Keratinocyte (primary cell): ENCODE measurements at regions not wholly inside any gene's neighbourhood (a gene's known extent, or its start where the extent isn't known, plus 50 kb on each side); places are given as distances from the start of the nearest gene placed in this dataset.

Source experiments
- DNase-seq: peaks from one replicate; pipeline ENCODE4 v3.0.0-alpha.2; 2011; ENCODE audit warnings: low read depth, missing footprints, low spot score
- FAIRE-seq: peaks from 2 replicates; lab custom pipeline; 2011; peaks lifted over from hg19 to GRCh38; lab: Jason Lieb, UNC
- H2AFZ ChIP-seq: 2 replicates; pipeline ENCODE4 v1.6.0; 2012; ENCODE audit warnings: low read length, control low read depth, inconsistent platforms; ENCODE audit not compliant: control insufficient read depth
- H3K27ac ChIP-seq: 2 replicates; pipeline ENCODE4 v1.5.1; 2011; ENCODE audit warnings: low read length; ENCODE audit not compliant: control insufficient read depth, insufficient read depth
- H3K27me3 ChIP-seq: 3 replicates; pipeline ENCODE4 v1.6.0; 2011; ENCODE audit warnings: low read length; ENCODE audit not compliant: control insufficient read depth, insufficient read depth; ENCODE audit errors: extremely low read depth
- H3K36me3 ChIP-seq, 2 experiments: 2 replicates in 1 of 2; 3 replicates in 1 of 2; pipeline ENCODE4 v1.5.1; 2011; ENCODE audit warnings: low read length in 2 of 2, mild to moderate bottlenecking in 1 of 2; ENCODE audit not compliant: control insufficient read depth in 2 of 2, insufficient read depth in 2 of 2; ENCODE audit errors: extremely low read depth in 1 of 2
- H3K4me1 ChIP-seq: 3 replicates; pipeline ENCODE4 v1.5.1; 2011; ENCODE audit warnings: low read length; ENCODE audit not compliant: control insufficient read depth, insufficient read depth; ENCODE audit errors: extremely low read depth
- H3K4me2 ChIP-seq: 3 replicates; pipeline ENCODE4 v1.6.0; 2011; ENCODE audit warnings: low read depth, low read length; ENCODE audit not compliant: control insufficient read depth, insufficient read depth; ENCODE audit errors: extremely low read depth
- H3K4me3 ChIP-seq, 3 experiments: fragments of 200-600 bp in 1 of 3; sonication (generic) in 1 of 3; 2 replicates in 2 of 3; 3 replicates in 1 of 3; pipeline ENCODE4 v1.5.1; 2011 to 2016; ENCODE audit warnings: low read length in 3 of 3, mild to moderate bottlenecking in 3 of 3, control low read depth in 2 of 3, inconsistent platforms in 1 of 3, low read depth in 1 of 3, mixed read lengths in 1 of 3, mixed run types in 1 of 3, moderate library complexity in 1 of 3; ENCODE audit not compliant: control insufficient read depth in 2 of 3, insufficient read depth in 2 of 3; ENCODE audit errors: extremely low read depth in 1 of 3
- H3K79me2 ChIP-seq: 2 replicates; pipeline ENCODE4 v1.6.0; 2012; ENCODE audit warnings: low read length; ENCODE audit not compliant: control insufficient read depth, insufficient read depth
- H3K9ac ChIP-seq: 3 replicates; pipeline ENCODE4 v1.6.0; 2011; ENCODE audit warnings: low read length; ENCODE audit not compliant: control insufficient read depth, insufficient read depth; ENCODE audit errors: extremely low read depth
- H3K9me1 ChIP-seq: 3 replicates; pipeline ENCODE4 v1.6.0; 2011; ENCODE audit warnings: low read length; ENCODE audit not compliant: control insufficient read depth, insufficient read depth; ENCODE audit errors: extremely low read depth
- H3K9me3 ChIP-seq: 2 replicates; pipeline ENCODE4 v1.5.1; 2012; ENCODE audit warnings: low read depth, low read length; ENCODE audit not compliant: control insufficient read depth
- H4K20me1 ChIP-seq: 3 replicates; pipeline ENCODE4 v1.6.0; 2011; ENCODE audit warnings: low read length; ENCODE audit not compliant: control insufficient read depth, insufficient read depth; ENCODE audit errors: extremely low read depth
- CTCF ChIP-seq, 3 experiments: IDR thresholded peaks in 1 of 3; conservative IDR thresholded peaks in 1 of 3; optimal IDR thresholded peaks in 1 of 3; 2 replicates in 2 of 3; 3 replicates in 1 of 3; pipeline versions ENCODE3 to v1.5.1; 2011; ENCODE audit warnings: low read length in 3 of 3, mild to moderate bottlenecking in 3 of 3, moderate library complexity in 2 of 3, control low read depth in 1 of 3, inconsistent platforms in 1 of 3; ENCODE audit not compliant: insufficient read depth in 2 of 3; ENCODE audit errors: extremely low read depth in 1 of 3
- EZH2 ChIP-seq: IDR thresholded peaks from one replicate; pipeline ENCODE4 v1.6.1; 2012; ENCODE audit warnings: inconsistent platforms, mild to moderate bottlenecking, low read length, moderate library complexity
- dilution Hi-C: fragments of 300-500 bp; cut with MboI; formaldehyde crosslinking; loops from one replicate; pipeline ENCODE4 v1.7.0; 2020; ENCODE audit warnings: low sequenced_read_pairs; ENCODE audit not compliant: extremely low pct_ligation_motif_present

DNA sequence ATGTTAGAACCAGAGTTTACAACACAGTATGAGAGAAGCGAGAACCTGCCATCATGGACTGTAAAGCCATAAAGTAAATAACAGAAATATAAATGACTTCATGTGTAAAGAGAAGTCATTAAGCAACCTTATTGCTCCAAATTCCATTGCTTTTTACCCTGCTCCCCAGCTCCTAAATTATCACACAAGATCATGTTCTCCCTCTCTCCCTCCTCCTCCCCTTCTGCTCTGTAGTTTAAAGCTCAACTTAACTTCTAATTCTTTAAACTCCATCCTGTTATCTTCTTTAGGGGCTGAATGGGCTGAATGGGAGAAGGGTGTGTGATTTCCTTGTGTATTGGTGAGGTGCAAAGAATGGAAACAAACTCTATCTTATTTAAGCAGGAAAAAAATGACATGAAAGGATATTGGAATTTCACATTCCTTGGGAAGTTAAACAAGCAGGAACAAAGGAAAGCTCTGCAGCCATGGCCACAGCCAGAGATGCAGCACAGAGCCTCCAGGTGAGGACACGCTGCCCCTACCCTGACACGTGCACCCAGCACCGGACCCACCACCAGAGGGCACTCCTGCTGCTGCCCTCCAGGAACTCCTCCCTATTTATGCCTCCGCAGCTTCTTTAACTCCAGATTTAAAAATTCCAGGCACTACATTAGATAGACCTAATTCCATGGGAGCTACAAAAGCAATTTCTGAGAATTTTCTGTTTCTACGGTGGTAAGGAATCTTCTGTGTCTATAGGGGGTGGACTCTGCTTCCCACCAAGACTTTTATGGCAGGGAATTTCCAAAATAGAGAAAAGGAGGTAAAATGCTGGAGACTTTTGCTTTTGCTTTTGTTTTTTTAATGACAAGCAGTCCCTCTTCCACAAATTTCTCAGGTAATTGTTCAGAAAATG lies 76.9 kb upstream of the ABI3BP start:
- FAIRE-seq, result no peak
- Histone ChIP-seq H3K27me3 (no peaks in the 10 kb centered on the region), H3K36me3 (no peaks in the 10 kb centered on the region), H3K4me2 (no peak overlapping the region), H4K20me1 (no peaks in the 10 kb centered on the region), H3K9me1 (no peaks in the 10 kb centered on the region), H3K4me3 (no peak overlapping the region), H3K27ac (no peak overlapping the region), H3K79me2 (no peaks in the 10 kb centered on the region), H3K4me1 (peaks cover 24% of the 10 kb centered on the region), H3K9ac (no peak overlapping the region), H2AFZ (peak overlapping the region; percentile 52), H3K9me3 (no peaks in the 10 kb centered on the region)
- dilution Hi-C loops, result no loop called here
- DNase-seq, result peak; percentile 25
- peak; percentile 57 to 86 (median 83) for TF ChIP-seq CTCF (optimal IDR thresholded peaks at IDR 0.05 in 1 of 3, IDR thresholded peaks at IDR 0.05 in 1 of 3, conservative IDR thresholded peaks at IDR 0.05 in 1 of 3; ENCODE audit: extremely low read depth in 1 of 3, insufficient read depth in 2 of 3, low read length in 3 of 3)
- TF ChIP-seq EZH2, result no peak

GRCh38 chr3:101068876-101069606 lies 75.8 kb upstream of the ABI3BP start:
- Histone ChIP-seq H3K9me3 (no peaks in the 10 kb centered on the region), H3K4me1 (peaks cover 30% of the 10 kb centered on the region), H2AFZ (no peak overlapping the region), H3K27me3 (no peaks in the 10 kb centered on the region), H3K36me3 (no peaks in the 10 kb centered on the region), H4K20me1 (no peaks in the 10 kb centered on the region), H3K9ac (no peak overlapping the region), H3K4me2 (no peak overlapping the region), H3K4me3 (no peak overlapping the region), H3K79me2 (no peaks in the 10 kb centered on the region), H3K27ac (peak overlapping the region; percentile 5), H3K9me1 (no peaks in the 10 kb centered on the region)
- FAIRE-seq (no peak), DNase-seq (no peak)
- dilution Hi-C loops, result no loop called here
- no peak for TF ChIP-seq CTCF (optimal IDR thresholded peaks at IDR 0.05 in 1 of 3, IDR thresholded peaks at IDR 0.05 in 1 of 3, conservative IDR thresholded peaks at IDR 0.05 in 1 of 3; ENCODE audit: extremely low read depth in 1 of 3, insufficient read depth in 2 of 3, low read length in 3 of 3)
- no peak for TF ChIP-seq EZH2
